ENCODE measurements at regions not wholly inside any gene's neighbourhood (a gene's known extent, or its start where the extent isn't known, plus 50 kb on each side); places are given as distances from the start of the nearest gene placed in this dataset.
A peak's percentile ranks its signal among the peaks of the same experiment; 100 is the strongest.
"Not testable (repeated sequence)": the region's sequence is repeated elsewhere in the genome, so short reads cannot be mapped to it uniquely, and the experiment has no call there.

DNA sequence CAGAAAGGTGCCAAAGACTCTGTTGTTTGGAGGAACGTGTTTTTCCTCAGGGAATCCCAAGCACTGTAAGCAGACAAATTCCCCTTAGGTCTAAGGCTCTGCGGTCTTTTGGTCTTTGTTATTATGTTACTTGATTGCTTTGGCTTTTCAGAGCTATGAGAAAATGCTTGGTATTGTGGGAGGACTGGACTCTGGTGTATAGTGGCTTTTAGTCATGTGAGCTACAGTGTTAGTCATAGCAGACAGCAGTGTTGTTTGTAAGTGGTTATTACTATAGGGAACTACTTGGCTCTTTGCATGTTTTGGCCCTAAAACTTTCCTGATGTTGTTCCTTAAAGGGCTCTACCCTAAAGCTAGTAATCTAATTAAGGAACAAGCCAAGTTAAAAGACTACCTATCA lies 956.2 kb upstream of the LRATD1 start:
- TF ChIP-seq, protein P1, sequence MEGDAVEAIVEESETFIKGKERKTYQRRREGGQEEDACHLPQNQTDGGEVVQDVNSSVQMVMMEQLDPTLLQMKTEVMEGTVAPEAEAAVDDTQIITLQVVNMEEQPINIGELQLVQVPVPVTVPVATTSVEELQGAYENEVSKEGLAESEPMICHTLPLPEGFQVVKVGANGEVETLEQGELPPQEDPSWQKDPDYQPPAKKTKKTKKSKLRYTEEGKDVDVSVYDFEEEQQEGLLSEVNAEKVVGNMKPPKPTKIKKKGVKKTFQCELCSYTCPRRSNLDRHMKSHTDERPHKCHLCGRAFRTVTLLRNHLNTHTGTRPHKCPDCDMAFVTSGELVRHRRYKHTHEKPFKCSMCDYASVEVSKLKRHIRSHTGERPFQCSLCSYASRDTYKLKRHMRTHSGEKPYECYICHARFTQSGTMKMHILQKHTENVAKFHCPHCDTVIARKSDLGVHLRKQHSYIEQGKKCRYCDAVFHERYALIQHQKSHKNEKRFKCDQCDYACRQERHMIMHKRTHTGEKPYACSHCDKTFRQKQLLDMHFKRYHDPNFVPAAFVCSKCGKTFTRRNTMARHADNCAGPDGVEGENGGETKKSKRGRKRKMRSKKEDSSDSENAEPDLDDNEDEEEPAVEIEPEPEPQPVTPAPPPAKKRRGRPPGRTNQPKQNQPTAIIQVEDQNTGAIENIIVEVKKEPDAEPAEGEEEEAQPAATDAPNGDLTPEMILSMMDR (IDR thresholded peaks at IDR 0.05; ENCODE audit: low read length, missing control alignments): no peak
- peak; percentile 18 for DNase-seq (ENCODE audit: low read depth)
- H3K4me3 ChIP-seq (replicated peaks; ENCODE audit: low read depth, low read length): no peak overlapping the region

DNA sequence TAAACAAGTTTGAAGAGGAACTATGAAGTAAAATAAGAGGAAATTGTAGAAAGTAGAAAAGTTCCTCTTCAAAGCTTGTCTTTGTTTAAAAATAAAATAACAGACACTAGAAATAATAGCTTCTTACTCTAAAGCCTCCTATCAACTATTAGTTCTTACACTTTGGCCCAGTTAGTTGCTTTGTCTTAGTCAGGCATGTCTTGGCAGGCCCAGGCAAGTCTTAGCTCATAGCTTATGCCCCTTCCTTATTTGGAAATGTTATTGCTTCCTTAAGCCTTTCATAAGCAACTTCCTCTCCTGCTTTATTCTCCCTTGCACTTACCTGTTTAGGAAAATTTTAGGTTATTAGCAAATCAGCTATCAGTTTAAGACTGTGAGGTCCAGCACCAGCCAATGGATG lies 950.6 kb upstream of the LRATD1 start:
- DNase-seq (ENCODE audit: low read depth): no peak
- TF ChIP-seq, protein P1 (IDR thresholded peaks at IDR 0.05; ENCODE audit: low read length, missing control alignments): no peak
- H3K4me3 ChIP-seq (replicated peaks; ENCODE audit: low read depth, low read length): no peak overlapping the region

DNA sequence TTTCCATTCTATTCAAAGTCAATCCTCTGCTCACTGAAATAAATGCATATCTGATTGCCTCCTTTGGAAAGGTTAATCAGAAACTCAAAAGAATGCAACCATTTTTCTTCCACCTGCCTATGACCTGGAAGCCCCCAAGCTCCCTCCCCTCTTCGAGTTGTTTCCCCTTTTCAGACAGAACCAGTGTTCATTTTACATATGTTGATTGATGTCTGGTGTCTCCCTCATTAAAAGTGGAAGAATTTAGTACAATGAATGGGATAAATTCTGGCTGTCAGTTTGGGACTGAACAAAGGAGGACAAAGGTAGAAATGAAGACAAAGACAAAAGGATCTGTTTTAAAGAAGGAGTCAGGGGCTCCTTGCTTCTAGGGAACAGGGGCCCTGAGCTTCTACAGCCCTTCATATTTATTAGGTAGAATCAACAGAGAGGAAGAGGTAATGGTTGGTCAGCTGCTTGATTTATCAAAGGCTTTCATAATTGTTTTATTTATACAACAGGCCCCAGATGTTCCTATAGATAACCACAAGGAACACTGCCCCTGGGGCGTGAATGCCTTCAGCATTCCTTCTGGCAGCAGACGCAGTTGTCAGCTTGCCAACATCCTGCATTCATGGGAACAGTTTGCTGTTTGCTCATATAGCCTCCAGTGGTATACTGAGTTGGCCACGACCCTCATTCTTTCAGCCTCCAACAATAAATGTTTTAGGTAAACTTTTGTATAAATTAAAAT lies 949.8 kb upstream of the LRATD1 start:
- peak; percentile 45 for DNase-seq (ENCODE audit: low read depth)
- TF ChIP-seq, protein P1 (IDR thresholded peaks at IDR 0.05; ENCODE audit: low read length, missing control alignments): no peak
- H3K4me3 ChIP-seq (replicated peaks; ENCODE audit: low read depth, low read length): no peak overlapping the region

DNA sequence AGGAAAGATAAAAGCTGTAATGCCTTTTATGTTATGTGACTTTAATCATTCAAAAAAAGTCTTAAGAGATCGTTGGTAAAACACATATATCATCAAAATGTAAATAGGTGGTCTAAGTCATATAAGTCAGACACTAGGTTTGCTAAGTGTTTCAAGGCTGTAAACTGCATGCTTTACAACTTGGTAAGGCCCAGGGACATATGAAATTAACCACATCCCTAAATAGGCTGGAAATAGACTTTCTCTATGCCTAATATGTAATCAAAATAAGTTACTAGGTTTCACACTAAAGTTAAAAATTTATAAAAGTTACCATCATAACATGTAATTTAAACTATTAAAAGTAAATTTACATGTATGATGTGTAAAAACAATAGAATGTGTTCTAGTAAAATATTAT lies 946.3 kb upstream of the LRATD1 start:
- no peak overlapping the region for H3K4me3 ChIP-seq (replicated peaks; ENCODE audit: low read depth, low read length)
- TF ChIP-seq, protein P1 (IDR thresholded peaks at IDR 0.05; ENCODE audit: low read length, missing control alignments): no peak
- DNase-seq (ENCODE audit: low read depth): no peak

DNA sequence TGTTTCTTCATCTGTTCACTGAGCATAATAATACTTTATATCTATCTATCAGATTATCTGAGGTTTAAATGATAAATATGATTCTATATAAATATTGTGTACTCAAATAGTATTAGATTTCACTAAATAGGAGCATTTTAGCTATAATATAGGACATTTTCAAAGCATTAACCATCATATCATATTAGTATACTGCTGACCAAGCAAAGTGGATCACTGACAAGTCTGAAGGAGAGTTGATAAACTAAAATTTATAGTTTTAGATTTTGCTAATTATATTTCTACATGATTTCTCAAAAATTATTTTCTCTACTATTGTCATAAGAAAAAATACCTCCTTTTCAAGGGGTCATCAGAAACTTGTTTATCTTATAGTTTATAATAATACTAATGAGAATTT lies 937.8 kb upstream of the LRATD1 start:
- DNase-seq (ENCODE audit: low read depth): no peak
- no peak overlapping the region for H3K4me3 ChIP-seq (replicated peaks; ENCODE audit: low read depth, low read length)
- TF ChIP-seq, protein P1 (IDR thresholded peaks at IDR 0.05; ENCODE audit: low read length, missing control alignments): no peak

DNA sequence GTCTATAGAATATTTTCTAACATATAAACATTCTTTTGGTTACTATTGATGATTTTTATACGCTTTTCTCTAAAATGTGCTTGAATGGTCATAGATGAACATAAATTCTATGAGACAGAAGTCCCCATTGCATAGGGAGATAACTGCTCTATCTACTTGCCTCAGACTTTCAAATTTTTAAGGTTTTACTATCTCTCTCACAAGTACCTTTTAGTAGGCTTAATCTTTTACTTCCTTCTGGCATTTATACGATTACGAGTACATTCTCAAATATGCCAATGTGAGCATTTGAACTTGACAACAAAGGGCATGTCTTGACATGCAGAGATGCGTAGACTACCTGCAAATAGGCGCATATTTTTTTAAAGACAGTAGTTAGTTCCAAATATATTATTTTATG lies 935.9 kb upstream of the LRATD1 start:
- no peak for DNase-seq (ENCODE audit: low read depth)
- TF ChIP-seq, protein P1 (IDR thresholded peaks at IDR 0.05; ENCODE audit: low read length, missing control alignments): no peak
- H3K4me3 ChIP-seq (replicated peaks; ENCODE audit: low read depth, low read length): no peak overlapping the region

DNA sequence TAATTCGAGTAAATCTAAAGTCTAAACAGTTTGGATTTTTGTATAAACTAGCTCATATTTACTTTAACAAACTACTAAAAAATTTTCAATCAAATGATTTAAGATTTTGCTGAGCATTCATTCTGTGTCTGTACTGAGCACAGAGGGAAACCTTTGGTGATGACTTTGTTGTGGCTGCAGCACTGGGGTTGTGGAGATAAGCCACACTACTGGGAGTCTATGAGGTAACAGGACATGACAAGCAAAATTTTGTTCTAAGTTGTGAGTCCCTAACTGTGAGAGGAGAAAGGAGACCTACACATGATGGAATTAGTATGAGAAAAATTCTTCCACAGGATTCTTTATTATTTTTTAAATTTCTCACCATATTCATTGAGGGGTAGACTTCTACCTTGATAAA lies 933.7 kb upstream of the LRATD1 start:
- DNase-seq (ENCODE audit: low read depth): no peak
- H3K4me3 ChIP-seq (replicated peaks; ENCODE audit: low read depth, low read length): no peak overlapping the region
- TF ChIP-seq, protein P1 (IDR thresholded peaks at IDR 0.05; ENCODE audit: low read length, missing control alignments): no peak

DNA sequence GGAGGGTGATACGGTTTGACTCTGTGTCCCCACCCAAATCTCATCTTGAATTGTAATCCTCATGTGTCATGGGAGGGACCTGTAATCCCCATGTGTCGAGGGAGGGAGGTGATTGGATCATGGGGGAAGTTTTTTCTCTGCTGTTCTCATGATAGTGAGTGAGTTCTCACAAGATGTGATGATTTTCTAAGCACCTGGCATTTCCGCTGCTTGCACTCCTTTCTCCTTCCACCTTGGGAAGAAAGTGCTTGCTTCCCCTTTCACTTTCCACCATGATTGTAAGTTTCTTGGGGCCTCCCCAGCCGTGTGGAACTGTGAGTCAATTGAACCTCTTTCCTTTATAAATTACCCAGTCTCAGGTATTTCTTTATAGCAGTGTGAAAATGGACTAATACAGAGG lies 932.6 kb upstream of the LRATD1 start:
- not testable (repeated sequence) for H3K4me3 ChIP-seq (replicated peaks; ENCODE audit: low read depth, low read length); DNase-seq (ENCODE audit: low read depth)
